ENCODE measurements at regions not wholly inside any gene's neighbourhood (a gene's known extent, or its start where the extent isn't known, plus 50 kb on each side); places are given as distances from the start of the nearest gene placed in this dataset.

DNA sequence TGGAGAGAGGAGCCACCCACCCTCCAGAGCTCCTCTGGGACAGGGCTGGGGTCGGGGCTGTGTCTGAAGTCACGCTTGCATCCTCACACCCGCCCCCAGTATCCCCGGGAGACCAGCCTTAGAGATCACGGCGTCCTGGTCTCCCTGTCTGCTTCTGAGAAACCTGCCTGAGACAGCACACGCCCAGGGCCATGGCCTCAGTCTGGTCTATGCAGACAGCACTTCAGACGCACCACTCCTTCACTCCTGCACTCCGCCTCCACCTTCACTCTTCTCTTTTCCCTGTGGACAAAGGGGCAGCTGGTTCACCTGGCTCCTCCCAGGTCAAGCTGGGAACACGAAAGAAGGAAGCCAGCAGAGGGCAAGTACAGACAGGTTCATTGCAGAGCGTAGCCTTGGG, 248.0 kb upstream of the GSE1 start:
- Histone ChIP-seq H3K27me3 (ENCODE audit: control insufficient read depth, insufficient read depth, low read length) (no peaks in the 10 kb centered on the region), H3K9me3 (ENCODE audit: control insufficient read depth, insufficient read depth, low read length) (no peaks in the 10 kb centered on the region), H3K36me3 (ENCODE audit: control insufficient read depth, insufficient read depth, low read length) (no peaks in the 10 kb centered on the region), H3K4me3 (ENCODE audit: low read length) (no peak overlapping the region), H3K27ac (ENCODE audit: low read length) (no peak overlapping the region), H3K4me1 (ENCODE audit: control insufficient read depth, insufficient read depth, low read length) (peaks cover 4% of the 10 kb centered on the region; the same call in 1 of the 2 replicates)
- WGBS (ENCODE audit: insufficient coverage, insufficient read length), result no CpG with 5 or more reads among the region's 11 CpGs
- DNase-seq (ENCODE audit: low read depth, low spot score), result no peak

DNA sequence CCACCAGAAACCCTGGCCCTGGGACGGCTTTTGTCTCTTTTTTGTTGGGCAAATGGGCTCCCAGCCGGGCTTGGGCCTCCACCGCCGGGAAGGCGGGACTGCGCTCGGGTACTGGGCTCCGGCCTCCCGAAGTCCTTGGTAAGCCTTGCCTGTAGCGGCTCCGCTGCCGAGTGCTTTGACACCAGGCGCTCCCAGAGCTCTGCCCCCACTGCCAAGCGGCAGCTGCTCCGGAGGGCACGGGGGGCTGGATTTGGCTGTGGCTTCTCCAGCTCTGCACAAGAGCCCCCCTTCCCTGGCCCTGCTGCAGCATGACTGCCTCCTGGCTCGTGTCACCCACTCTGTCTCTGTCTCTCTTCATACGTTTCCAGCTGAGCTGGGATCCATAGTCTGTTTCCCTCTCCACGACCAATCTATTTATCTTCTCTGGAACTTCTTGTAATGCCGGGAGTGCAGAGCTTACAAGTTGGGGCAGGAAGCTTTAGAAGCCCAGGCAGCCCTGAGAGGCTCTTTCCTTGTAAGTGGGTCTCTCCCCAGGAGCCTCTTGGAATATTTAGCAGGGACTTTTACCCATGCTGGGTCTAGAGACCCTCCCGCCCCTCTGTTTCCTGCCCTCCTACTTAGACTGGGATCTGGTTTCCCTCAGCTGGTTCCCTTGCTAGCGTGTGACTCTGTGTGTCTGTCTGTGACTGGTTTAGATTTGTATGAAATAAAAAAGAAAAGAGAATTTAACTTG, 246.9 kb upstream of the GSE1 start:
- Histone ChIP-seq H3K27me3 (ENCODE audit: control insufficient read depth, insufficient read depth, low read length) (no peaks in the 10 kb centered on the region), H3K36me3 (ENCODE audit: control insufficient read depth, insufficient read depth, low read length) (no peaks in the 10 kb centered on the region), H3K9me3 (ENCODE audit: control insufficient read depth, insufficient read depth, low read length) (no peaks in the 10 kb centered on the region), H3K4me1 (ENCODE audit: control insufficient read depth, insufficient read depth, low read length) (peaks cover 4% of the 10 kb centered on the region; the same call in 1 of the 2 replicates), H3K4me3 (ENCODE audit: low read length) (no peak overlapping the region), H3K27ac (ENCODE audit: low read length) (no peak overlapping the region)
- no CpG with 5 or more reads among the region's 22 CpGs for WGBS (ENCODE audit: insufficient coverage, insufficient read length)
- DNase-seq (ENCODE audit: low read depth, low spot score), result no peak

DNA sequence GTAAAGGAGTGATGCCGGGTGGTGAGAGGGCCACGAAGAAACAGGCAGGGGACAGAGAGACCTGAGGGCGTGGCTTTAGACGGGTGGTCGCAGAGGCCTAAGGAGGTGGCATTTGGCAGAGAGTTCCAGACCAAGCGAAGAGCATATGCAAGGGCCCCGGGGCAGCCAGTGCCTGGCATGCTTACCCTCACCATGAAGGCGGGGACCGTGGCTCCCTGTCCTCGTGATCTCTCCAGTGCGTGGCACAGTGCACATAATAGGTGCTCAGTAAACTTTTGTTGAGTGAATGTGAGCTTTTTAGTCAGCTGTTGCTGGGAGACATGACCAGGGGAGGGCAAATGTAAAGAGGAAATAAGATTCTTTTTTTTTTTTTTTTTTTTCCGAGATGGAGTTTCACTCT, 245.6 kb upstream of the GSE1 start:
- Histone ChIP-seq H3K9me3 (ENCODE audit: control insufficient read depth, insufficient read depth, low read length) (no peaks in the 10 kb centered on the region), H3K27ac (ENCODE audit: low read length) (no peak overlapping the region), H3K27me3 (ENCODE audit: control insufficient read depth, insufficient read depth, low read length) (no peaks in the 10 kb centered on the region), H3K36me3 (ENCODE audit: control insufficient read depth, insufficient read depth, low read length) (no peaks in the 10 kb centered on the region), H3K4me1 (ENCODE audit: control insufficient read depth, insufficient read depth, low read length) (peaks cover 4% of the 10 kb centered on the region; the same call in 1 of the 2 replicates), H3K4me3 (ENCODE audit: low read length) (no peak overlapping the region)
- no peak for DNase-seq (ENCODE audit: low read depth, low spot score)
- no CpG with 5 or more reads among the region's 12 CpGs for WGBS (ENCODE audit: insufficient coverage, insufficient read length)

DNA sequence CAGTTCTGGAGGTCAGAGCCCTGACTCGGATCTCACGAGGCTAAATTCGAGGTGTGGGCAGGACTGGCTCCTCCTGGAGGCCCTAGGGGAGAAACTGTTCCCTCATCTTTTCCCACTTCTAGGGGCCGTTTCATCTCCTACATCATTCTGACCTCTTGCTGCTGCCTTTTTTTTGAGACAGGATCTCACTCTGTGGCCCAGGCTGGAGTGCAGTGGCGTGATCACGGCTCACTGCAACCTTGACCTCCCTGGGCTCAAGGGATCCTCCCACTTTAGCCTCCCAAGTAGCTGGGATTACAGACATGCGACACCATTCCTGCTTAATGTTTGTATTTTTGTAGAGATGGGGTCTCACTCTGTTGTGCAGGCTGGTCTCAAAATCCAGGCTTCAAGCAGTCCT, 244.1 kb upstream of the GSE1 start:
- H3K4me1 ChIP-seq (ENCODE audit: control insufficient read depth, insufficient read depth, low read length), result peaks cover 4% of the 10 kb centered on the region; the same call in 1 of the 2 replicates
- H3K4me3 ChIP-seq (ENCODE audit: low read length), result no peak overlapping the region
- H3K27me3 ChIP-seq (ENCODE audit: control insufficient read depth, insufficient read depth, low read length), result no peaks in the 10 kb centered on the region
- no CpG with 5 or more reads among the region's 7 CpGs for WGBS (ENCODE audit: insufficient coverage, insufficient read length)
- no peak overlapping the region for H3K27ac ChIP-seq (ENCODE audit: low read length)
- H3K36me3 ChIP-seq (ENCODE audit: control insufficient read depth, insufficient read depth, low read length), result no peaks in the 10 kb centered on the region
- no peak for DNase-seq (ENCODE audit: low read depth, low spot score)
- no peaks in the 10 kb centered on the region for H3K9me3 ChIP-seq (ENCODE audit: control insufficient read depth, insufficient read depth, low read length)

DNA sequence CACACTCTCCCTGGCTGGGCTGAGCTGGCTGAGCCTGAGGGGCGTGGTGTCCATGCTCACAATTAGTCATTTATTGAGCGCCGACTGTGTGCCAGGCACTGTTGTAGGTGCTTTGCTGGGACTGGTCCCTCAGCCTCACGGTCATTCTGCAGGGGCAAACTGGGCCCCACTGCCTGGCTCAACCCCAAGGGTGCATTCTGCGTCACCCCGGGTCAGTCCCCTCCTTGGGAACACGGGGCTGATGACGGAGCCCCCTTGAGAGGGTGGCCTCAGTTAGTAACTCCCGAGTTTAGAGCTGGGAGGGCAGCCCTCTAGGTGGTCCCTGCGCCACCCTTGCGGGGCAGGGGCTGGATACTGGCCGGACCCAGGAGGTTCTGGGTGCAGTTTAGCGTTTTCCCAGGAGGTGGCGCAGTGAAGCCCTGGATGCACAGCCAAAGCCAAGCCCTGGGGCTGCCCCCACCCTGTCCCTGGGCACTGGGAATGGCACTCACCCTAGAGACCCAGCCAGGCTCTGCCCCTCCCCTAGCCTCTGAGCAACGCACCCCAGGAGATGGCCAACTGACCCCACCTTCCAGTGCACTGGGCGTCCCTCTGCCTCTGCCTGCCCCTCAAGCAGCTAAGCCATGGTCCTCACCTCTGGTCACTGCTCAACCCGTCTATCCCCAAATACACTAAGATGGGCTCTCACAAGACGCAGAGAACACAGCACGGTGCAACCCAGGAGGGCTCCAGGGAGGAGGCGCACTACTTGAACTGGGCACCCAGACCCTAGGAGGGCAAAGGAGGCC, 243.2 kb upstream of the GSE1 start:
- no peak for DNase-seq (ENCODE audit: low read depth, low spot score)
- Histone ChIP-seq H3K4me1 (ENCODE audit: control insufficient read depth, insufficient read depth, low read length) (peaks cover 4% of the 10 kb centered on the region; the same call in 1 of the 2 replicates), H3K36me3 (ENCODE audit: control insufficient read depth, insufficient read depth, low read length) (no peaks in the 10 kb centered on the region), H3K9me3 (ENCODE audit: control insufficient read depth, insufficient read depth, low read length) (no peaks in the 10 kb centered on the region), H3K27me3 (ENCODE audit: control insufficient read depth, insufficient read depth, low read length) (no peaks in the 10 kb centered on the region), H3K4me3 (ENCODE audit: low read length) (no peak overlapping the region), H3K27ac (ENCODE audit: low read length) (no peak overlapping the region)
- no CpG with 5 or more reads among the region's 20 CpGs for WGBS (ENCODE audit: insufficient coverage, insufficient read length)

DNA sequence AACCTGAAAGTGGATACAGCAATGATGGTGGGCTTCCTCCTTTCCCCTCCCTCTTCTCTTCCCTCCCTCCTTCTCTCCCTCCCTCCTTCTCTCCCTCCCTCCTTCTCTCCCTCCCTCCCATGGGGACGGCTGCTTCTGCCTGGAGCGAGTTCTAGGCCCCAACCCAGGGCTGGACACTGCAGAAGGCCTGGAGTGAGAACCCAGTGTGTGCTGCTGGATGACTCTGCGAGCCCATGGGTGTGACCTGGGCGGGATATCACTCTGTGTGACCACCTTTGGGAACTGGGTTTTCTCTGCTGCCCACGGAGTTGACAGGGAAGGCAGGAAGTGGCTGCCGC, 242.6 kb upstream of the GSE1 start:
- no CpG with 5 or more reads among the region's 6 CpGs for WGBS (ENCODE audit: insufficient coverage, insufficient read length)
- Histone ChIP-seq H3K27ac (ENCODE audit: low read length) (no peak overlapping the region), H3K36me3 (ENCODE audit: control insufficient read depth, insufficient read depth, low read length) (no peaks in the 10 kb centered on the region), H3K9me3 (ENCODE audit: control insufficient read depth, insufficient read depth, low read length) (no peaks in the 10 kb centered on the region), H3K4me1 (ENCODE audit: control insufficient read depth, insufficient read depth, low read length) (peaks cover 4% of the 10 kb centered on the region; the same call in 1 of the 2 replicates), H3K27me3 (ENCODE audit: control insufficient read depth, insufficient read depth, low read length) (no peaks in the 10 kb centered on the region), H3K4me3 (ENCODE audit: low read length) (no peak overlapping the region)
- no peak for DNase-seq (ENCODE audit: low read depth, low spot score)

DNA sequence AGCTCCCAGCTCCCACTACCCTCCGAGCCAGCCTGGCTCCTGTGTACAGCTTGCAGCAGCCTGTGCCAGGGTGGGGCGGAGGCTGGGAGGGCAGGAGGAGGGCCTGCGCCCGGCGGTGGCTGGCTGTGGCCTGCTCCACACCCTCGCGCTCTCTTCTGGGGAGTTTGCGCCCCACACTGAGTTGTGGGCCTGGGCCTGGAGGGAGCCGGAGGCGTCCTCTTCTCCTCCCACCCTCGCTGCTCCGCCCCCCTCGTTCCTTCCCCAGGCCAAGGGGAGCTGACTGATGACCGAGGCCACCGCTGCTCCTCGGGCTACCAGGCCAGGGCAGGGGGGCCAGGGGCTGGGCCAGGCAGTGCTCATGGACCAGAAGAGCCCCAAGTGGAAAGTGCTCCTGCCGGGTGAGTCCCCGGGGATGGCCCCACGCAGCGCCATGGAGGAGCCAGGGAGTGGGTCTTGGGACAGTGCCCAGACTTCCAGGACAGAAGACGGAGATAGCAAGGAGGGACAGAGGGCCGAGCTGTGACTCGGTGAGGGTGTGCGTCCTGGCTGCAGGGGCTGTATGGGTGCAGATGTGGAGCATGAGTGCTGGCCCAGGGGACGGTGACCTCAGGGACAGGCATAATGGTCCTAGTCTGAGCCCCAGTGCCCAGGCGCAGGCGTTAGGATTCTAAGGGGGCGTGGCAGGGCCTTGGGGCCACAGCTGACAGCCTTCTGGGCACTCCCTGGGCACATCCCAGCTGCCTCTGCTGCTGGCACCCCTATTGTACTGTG, 242.1 kb upstream of the GSE1 start:
- no CpG with 5 or more reads among the region's 28 CpGs for WGBS (ENCODE audit: insufficient coverage, insufficient read length)
- H3K9me3 ChIP-seq (ENCODE audit: control insufficient read depth, insufficient read depth, low read length), result no peaks in the 10 kb centered on the region
- H3K27me3 ChIP-seq (ENCODE audit: control insufficient read depth, insufficient read depth, low read length), result no peaks in the 10 kb centered on the region
- H3K4me1 ChIP-seq (ENCODE audit: control insufficient read depth, insufficient read depth, low read length), result peaks cover 2% of the 10 kb centered on the region; the same call in 1 of the 2 replicates
- H3K27ac ChIP-seq (ENCODE audit: low read length), result no peak overlapping the region
- no peak for DNase-seq (ENCODE audit: low read depth, low spot score)
- no peak overlapping the region for H3K4me3 ChIP-seq (ENCODE audit: low read length)
- no peaks in the 10 kb centered on the region for H3K36me3 ChIP-seq (ENCODE audit: control insufficient read depth, insufficient read depth, low read length)

DNA sequence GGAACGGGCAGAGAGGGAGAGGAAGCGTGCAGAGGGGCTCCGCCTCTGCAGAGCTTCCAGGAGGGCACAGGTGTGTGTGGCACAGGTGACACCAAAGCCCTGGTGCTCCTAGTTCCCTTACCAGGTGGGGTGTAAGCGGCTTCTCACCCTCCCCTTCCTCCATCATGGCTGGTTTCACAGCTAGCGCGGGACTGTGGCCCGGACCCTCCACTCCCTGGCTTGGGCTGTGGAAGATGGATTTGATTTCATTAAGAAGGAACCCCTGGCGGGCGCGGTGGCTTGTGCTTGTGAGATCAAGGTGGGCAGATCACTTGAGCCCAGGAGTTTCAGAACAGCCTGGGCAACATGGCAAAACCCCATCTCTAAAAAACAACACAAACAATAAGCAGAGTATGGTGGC, 241.2 kb upstream of the GSE1 start:
- H3K9me3 ChIP-seq (ENCODE audit: control insufficient read depth, insufficient read depth, low read length), result no peaks in the 10 kb centered on the region
- H3K36me3 ChIP-seq (ENCODE audit: control insufficient read depth, insufficient read depth, low read length), result no peaks in the 10 kb centered on the region
- no peaks in the 10 kb centered on the region for H3K4me1 ChIP-seq (ENCODE audit: control insufficient read depth, insufficient read depth, low read length)
- H3K27me3 ChIP-seq (ENCODE audit: control insufficient read depth, insufficient read depth, low read length), result no peaks in the 10 kb centered on the region
- no peak for DNase-seq (ENCODE audit: low read depth, low spot score)
- no peak overlapping the region for H3K27ac ChIP-seq (ENCODE audit: low read length)
- no peak overlapping the region for H3K4me3 ChIP-seq (ENCODE audit: low read length)
- WGBS (ENCODE audit: insufficient coverage, insufficient read length), result no CpG with 5 or more reads among the region's 10 CpGs

DNA sequence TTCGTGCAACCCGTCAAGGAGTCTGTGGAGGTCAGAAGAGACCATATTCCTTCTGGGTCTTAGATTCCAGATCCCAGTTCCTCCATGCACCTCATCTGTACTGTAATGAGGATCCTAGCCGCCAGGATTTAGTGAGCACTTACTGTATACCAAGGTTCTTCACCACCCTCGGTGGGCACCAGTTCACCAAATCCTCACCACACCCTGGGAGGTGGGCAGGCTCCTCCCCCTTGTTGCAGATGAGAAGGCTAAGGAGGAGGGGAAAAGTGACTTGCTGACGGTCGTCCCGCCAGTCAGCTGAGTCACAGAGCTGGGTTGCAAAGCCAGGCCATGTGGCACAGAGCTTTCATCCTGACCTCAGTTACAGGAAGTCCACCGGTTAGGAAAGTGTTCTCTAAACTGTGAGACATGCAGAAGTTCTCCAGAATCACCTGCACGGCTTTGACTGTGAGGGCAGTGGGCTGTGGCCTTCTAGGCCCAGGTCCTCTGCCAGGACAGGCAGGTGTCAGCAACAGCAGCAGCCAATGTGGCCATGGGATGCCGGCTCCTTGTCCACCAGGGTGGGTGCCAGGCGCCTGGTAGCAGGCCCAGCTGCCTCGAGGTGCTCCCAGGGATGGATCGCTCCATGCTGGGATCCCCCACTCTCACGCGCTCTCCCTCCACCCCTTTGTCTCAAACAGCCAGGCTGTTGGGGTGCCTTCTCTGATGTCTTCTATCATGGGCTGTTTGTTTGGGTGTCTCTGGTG, 240.3 kb upstream of the GSE1 start:
- no peaks in the 10 kb centered on the region for H3K27me3 ChIP-seq (ENCODE audit: control insufficient read depth, insufficient read depth, low read length)
- H3K4me3 ChIP-seq (ENCODE audit: low read length), result no peak overlapping the region
- H3K4me1 ChIP-seq (ENCODE audit: control insufficient read depth, insufficient read depth, low read length), result no peaks in the 10 kb centered on the region
- H3K27ac ChIP-seq (ENCODE audit: low read length), result no peak overlapping the region
- no peaks in the 10 kb centered on the region for H3K9me3 ChIP-seq (ENCODE audit: control insufficient read depth, insufficient read depth, low read length)
- H3K36me3 ChIP-seq (ENCODE audit: control insufficient read depth, insufficient read depth, low read length), result no peaks in the 10 kb centered on the region
- WGBS (ENCODE audit: insufficient coverage, insufficient read length), result no CpG with 5 or more reads among the region's 15 CpGs
- no peak for DNase-seq (ENCODE audit: low read depth, low spot score)

All from iPS DF 6.9 (cell line).